GM18519 (cell line): ENCODE measurements at regions not wholly inside any gene's neighbourhood (a gene's known extent, or its start where the extent isn't known, plus 50 kb on each side); places are given as distances from the start of the nearest gene placed in this dataset.

Source experiments
- ATAC-seq: cut with Tn5 transposase; IDR thresholded peaks from one replicate; pipeline ENCODE4 v1.9.1; 2021; ENCODE audit warnings: mild to moderate bottlenecking, moderate library complexity; ENCODE audit not compliant: unreplicated experiment, low FRiP score

- no peak for ATAC-seq
Observed at GRCh38 chr3:61311044-61311443, 59.8 kb upstream of the FHIT start.

- ATAC-seq = no peak
Observed at GRCh38 chr3:61315871-61316270, 64.6 kb upstream of the FHIT start.

GRCh38 chr3:61323094-61323493, 71.8 kb upstream of the FHIT start:
- ATAC-seq = no peak

- no peak for ATAC-seq
Observed at GRCh38 chr3:61331929-61332552, 80.8 kb upstream of the FHIT start.

- no peak for ATAC-seq
Observed at GRCh38 chr3:61333192-61333961, 82.1 kb upstream of the FHIT start.

GRCh38 chr3:61334783-61335182, 83.5 kb upstream of the FHIT start:
- no peak for ATAC-seq

- ATAC-seq = no peak
Observed at GRCh38 chr3:61340931-61341461, 89.7 kb upstream of the FHIT start.

DNA sequence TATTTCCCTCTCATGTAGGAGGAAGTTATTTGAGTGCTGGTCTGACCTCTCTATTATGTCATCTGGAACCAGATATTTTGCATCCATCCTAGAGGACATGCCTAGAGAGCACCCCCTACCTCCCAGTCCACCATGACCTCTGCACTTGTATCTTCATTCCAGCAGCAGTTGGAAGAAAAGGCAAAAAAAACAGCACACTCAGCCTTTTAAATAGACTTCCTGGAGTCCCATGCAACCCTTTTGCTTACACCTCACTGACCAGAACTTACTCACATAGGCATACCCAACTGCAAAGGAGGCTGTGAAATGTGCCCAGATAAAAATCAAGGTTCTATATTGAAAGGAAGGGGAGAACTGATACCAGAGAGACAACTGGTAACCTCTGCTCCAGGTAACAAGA, 92.3 kb upstream of the FHIT start:
- no peak for ATAC-seq

GRCh38 chr3:61345020-61345419, 93.8 kb upstream of the FHIT start:
- no peak for ATAC-seq

DNA sequence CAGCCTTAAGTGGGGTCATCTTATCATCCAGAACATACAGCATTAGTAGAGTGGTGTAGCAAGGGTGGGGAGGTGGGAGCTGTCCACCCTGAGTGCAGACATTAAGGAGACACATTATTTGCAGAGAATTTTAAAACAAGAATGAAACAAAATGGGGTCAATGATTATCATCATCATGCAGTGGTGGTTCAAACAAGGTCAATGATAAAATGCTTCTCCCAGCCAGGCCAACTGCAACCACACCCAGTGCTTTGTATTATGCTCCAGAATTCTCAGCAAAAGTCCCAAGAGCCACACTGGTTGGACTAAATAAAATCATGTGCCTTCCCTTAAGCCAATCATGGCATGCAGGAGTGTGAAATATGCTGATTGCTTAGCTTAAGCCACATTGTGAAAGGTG, 96.7 kb upstream of the FHIT start:
- no peak for ATAC-seq

GRCh38 chr3:61349717-61350116, 98.5 kb upstream of the FHIT start:
- ATAC-seq = no peak

DNA sequence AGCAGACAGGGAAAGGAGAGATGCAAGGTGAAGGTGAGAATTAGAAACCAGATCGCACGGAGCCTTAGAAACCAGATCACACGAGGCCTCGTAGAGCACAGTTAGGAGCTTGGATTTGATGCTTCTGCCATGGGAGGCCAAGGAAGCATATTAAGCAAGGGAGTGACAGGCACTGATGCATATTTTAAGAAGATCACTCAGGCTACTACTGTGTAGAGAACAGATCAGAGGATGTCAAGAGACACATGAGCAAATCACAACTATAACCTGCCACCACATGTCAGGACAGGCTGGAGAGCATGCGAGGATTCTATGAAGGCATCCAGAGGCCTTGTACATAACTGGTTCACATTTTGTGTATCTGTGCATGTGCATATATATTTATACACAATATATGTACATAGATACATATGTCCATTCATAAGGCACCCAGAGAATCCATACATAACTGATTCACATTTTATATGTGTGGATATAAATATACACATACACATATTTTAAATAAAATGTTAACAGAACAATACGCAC, 99.6 kb upstream of the FHIT start:
- no peak for ATAC-seq

GRCh38 chr3:61352306-61352705, 101.1 kb upstream of the FHIT start:
- ATAC-seq = no peak

- ATAC-seq = no peak
Observed at GRCh38 chr3:61353382-61353781, 102.1 kb upstream of the FHIT start.

- ATAC-seq = no peak
Observed at GRCh38 chr3:61354604-61355003, 103.4 kb upstream of the FHIT start.

- ATAC-seq = no peak
Observed at GRCh38 chr3:61356685-61357084, 105.4 kb upstream of the FHIT start.

DNA sequence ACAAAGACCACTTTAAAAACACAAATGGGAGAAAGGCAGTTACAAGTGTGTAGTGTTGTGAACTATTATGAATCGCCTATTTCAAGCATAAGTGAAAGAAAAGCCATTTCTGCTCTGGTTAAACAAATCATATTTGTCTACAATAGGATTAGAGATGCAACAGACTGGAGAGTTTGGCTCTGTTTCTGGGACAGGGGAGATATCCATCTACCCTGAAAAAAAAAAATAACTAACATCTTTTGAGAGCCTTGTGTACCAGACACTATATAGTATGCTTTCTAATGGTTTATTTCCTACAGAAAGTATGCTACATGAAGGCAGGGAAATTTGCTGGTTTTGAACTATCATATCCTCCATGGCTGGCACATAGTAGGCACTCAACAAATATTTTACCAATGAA, 106.7 kb upstream of the FHIT start:
- ATAC-seq = no peak

- ATAC-seq = peak; percentile 97
Observed at GRCh38 chr3:61358364-61358763, 107.1 kb upstream of the FHIT start.

GRCh38 chr3:61360297-61360965, 109.2 kb upstream of the FHIT start:
- ATAC-seq = no peak

GRCh38 chr3:61369678-61370077, 118.4 kb upstream of the FHIT start:
- no peak for ATAC-seq

DNA sequence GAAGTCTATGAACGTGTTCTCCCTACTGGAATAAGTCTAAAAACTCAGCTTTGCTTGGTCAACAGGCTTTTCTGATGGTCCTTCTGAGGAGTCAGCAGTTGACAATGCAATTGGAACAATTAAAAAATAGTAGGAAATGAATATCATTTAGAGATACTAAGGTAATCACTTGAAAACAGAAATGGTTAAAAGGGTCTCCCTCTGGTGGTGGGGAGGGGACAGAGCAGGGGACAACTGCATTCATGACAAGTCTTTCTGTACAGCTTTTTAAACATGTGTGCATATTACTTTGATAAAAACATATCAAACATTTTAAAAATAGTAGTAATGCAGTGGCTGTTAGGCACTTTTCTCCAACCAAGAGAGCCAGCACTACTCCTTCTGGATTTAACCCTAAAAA, 119.9 kb upstream of the FHIT start:
- no peak for ATAC-seq
